HCT116 (cell line): ENCODE measurements at regions not wholly inside any gene's neighbourhood (a gene's known extent, or its start where the extent isn't known, plus 50 kb on each side); places are given as distances from the start of the nearest gene placed in this dataset.

Source experiments
- ATAC-seq: fragments of 200-7000 bp; cut with Tn5 transposase; 2 replicates; pipeline ENCODE4 v1.9.1; 2020; ENCODE audit warnings: mild to moderate bottlenecking, moderate library complexity
- BruUV-seq: library from RNA; stranded (reverse); fragments of 400-500 nt; replicated peaks from 2 replicates; lab custom pipeline; 2021; lab: Mats Ljungman, UMichigan
- CTCF ChIA-PET: fragments of 300-600 bp; sonication (Branson Sonifier 250); formaldehyde crosslinking; loops from one replicate; lab custom pipeline; 2021; ENCODE audit warnings: antibody characterized with exemption; lab: Charles Lee
- POLR2A ChIA-PET: fragments of 300-600, 350-600 bp; sonication (Branson Sonifier 250); formaldehyde crosslinking; loops from one replicate; lab custom pipeline; 2021; ENCODE audit warnings: antibody characterized with exemption; lab: Charles Lee
- RAD21 ChIA-PET, 2 experiments: fragments of 300-600 bp; sonication (Branson Sonifier 250); formaldehyde crosslinking; loops; one replicate each; lab custom pipeline; 2023; ENCODE audit warnings: low total read pairs in 2 of 2; ENCODE audit not compliant: uncharacterized antibody in 2 of 2, unreplicated experiment in 2 of 2, low non-redundant PET in 1 of 2; lab: Charles Lee
- DNase-seq: peaks from one replicate; pipeline ENCODE4 v3.0.0-alpha.2; 2010; ENCODE audit warnings: low read depth, low spot score
- H2AFZ ChIP-seq: fragments of 200-600 bp; shearing (Covaris generic), sonication (generic); 2 replicates; pipeline ENCODE4 v1.6.1; 2017; ENCODE audit warnings: low read depth, mixed run types, mixed read lengths, antibody characterized with exemption, low read length; ENCODE audit not compliant: poor library complexity, severe bottlenecking
- H3K27ac ChIP-seq: 2 replicates; pipeline ENCODE4 v1.5.1; 2012; ENCODE audit warnings: low read depth, low read length
- H3K27me3 ChIP-seq: fragments of 200-600 bp; sonication (generic); 2 replicates; pipeline ENCODE4 v1.6.1; 2016; ENCODE audit warnings: mixed run types, low read length, mixed read lengths; ENCODE audit not compliant: insufficient read depth
- H3K36me3 ChIP-seq, 2 experiments: fragments of 200-500 bp in 1 of 2; fragments of 200-600 bp in 1 of 2; sonication (Bioruptor generic) in 1 of 2; sonication (generic) in 1 of 2; 2 replicates each; pipeline versions ENCODE4 v1.5.1 to v1.6.1; 2014 to 2016; ENCODE audit warnings: low read length in 2 of 2, inconsistent platforms in 1 of 2, mixed read lengths in 1 of 2, mixed run types in 1 of 2; ENCODE audit not compliant: insufficient read depth in 2 of 2, control insufficient read depth in 1 of 2
- H3K4me1 ChIP-seq, 2 experiments: fragments of 200-600 bp in 1 of 2; sonication (generic) in 1 of 2; 2 replicates each; pipeline versions ENCODE4 v1.5.1 to v1.6.1; 2012 to 2017; ENCODE audit warnings: low read length in 2 of 2, inconsistent platforms in 1 of 2, mild to moderate bottlenecking in 1 of 2, mixed read lengths in 1 of 2, mixed run types in 1 of 2, moderate library complexity in 1 of 2; ENCODE audit not compliant: insufficient read depth in 2 of 2, control insufficient read depth in 1 of 2
- H3K4me2 ChIP-seq: fragments of 200-600 bp; sonication (generic); 2 replicates; pipeline ENCODE4 v1.6.1; 2017; ENCODE audit warnings: mixed run types, low read length, mixed read lengths
- H3K4me3 ChIP-seq, 2 experiments: fragments of 200-600 bp in 1 of 2; sonication (generic) in 1 of 2; replicated peaks in 1 of 2; 2 replicates each; pipeline ENCODE4 v1.5.1; 2011 to 2016; ENCODE audit warnings: low read length in 2 of 2, control low read depth in 1 of 2, low read depth in 1 of 2, mild to moderate bottlenecking in 1 of 2, mixed read lengths in 1 of 2, mixed run types in 1 of 2
- H3K79me2 ChIP-seq: fragments of 200-600 bp; sonication (generic); 2 replicates; pipeline ENCODE4 v1.6.1; 2017; ENCODE audit warnings: mild to moderate bottlenecking, mixed run types, low read length, moderate library complexity, mixed read lengths; ENCODE audit not compliant: insufficient read depth
- H3K9ac ChIP-seq: fragments of 200-600 bp; sonication (generic); 2 replicates; pipeline ENCODE4 v1.6.1; 2016; ENCODE audit warnings: low read length, mixed read lengths
- H3K9me2 ChIP-seq: fragments of 200-600 bp; sonication (generic), shearing (Covaris generic); 2 replicates; pipeline ENCODE4 v1.6.1; 2017; ENCODE audit warnings: mixed run types, mild to moderate bottlenecking, moderate library complexity; ENCODE audit not compliant: insufficient read depth
- H3K9me3 ChIP-seq, 2 experiments: fragments of 200-500 bp in 1 of 2; fragments of 200-600 bp in 1 of 2; sonication (Bioruptor generic) in 1 of 2; sonication (generic) in 1 of 2; 2 replicates each; pipeline ENCODE4 v1.6.1; 2014 to 2017; ENCODE audit warnings: low read length in 2 of 2, mixed read lengths in 2 of 2, inconsistent platforms in 1 of 2, low read depth in 1 of 2, mild to moderate bottlenecking in 1 of 2, mixed run types in 1 of 2, moderate library complexity in 1 of 2; ENCODE audit not compliant: control insufficient read depth in 1 of 2, insufficient read depth in 1 of 2
- H4K20me1 ChIP-seq: fragments of 200-600 bp; sonication (generic), shearing (Covaris generic); 2 replicates; pipeline ENCODE4 v1.6.1; 2017; ENCODE audit warnings: mixed run types, mild to moderate bottlenecking, moderate library complexity; ENCODE audit not compliant: insufficient read depth
- CEBPB ChIP-seq: IDR thresholded peaks from 2 replicates; pipeline ENCODE4 v1.6.1; 2012; ENCODE audit warnings: low read depth
- EZH2 ChIP-seq: fragments of 200-600 bp; sonication (generic); IDR thresholded peaks from 2 replicates; pipeline ENCODE4 v1.6.1; 2017; ENCODE audit warnings: antibody characterized with exemption, mixed run types
- MAX ChIP-seq: IDR thresholded peaks from 2 replicates; pipeline ENCODE4 v1.6.1; 2012
- RAD21 ChIP-seq: IDR thresholded peaks from 2 replicates; pipeline ENCODE4 v1.6.1; 2012; ENCODE audit warnings: low read depth, mild to moderate bottlenecking
- SIN3A ChIP-seq: IDR thresholded peaks from 2 replicates; pipeline ENCODE4 v1.6.1; 2012; ENCODE audit warnings: low read depth
- SP1 ChIP-seq: IDR thresholded peaks from 2 replicates; pipeline ENCODE4 v1.6.1; 2012; ENCODE audit warnings: low read depth
- TCF7L2 ChIP-seq: IDR thresholded peaks from 2 replicates; pipeline ENCODE4 v1.7.0; 2011; ENCODE audit warnings: borderline replicate concordance, inconsistent platforms; ENCODE audit not compliant: insufficient read depth, insufficient read length; ENCODE audit errors: extremely low read depth
- YY1 ChIP-seq: IDR thresholded peaks from 2 replicates; pipeline ENCODE4 v1.6.1; 2011; ENCODE audit warnings: low read length, low read depth, moderate library complexity, mild to moderate bottlenecking; ENCODE audit not compliant: insufficient replicate concordance; ENCODE audit errors: extremely low read depth
- intact Hi-C: fragments of 100-400 bp; cut with micrococcal nuclease; formaldehyde crosslinking; loops from 2 replicates; pipeline ENCODE4 v1.10.0; 2022
- TF ChIP-seq, protein P1 (sequence below): IDR thresholded peaks from 2 replicates; pipeline ENCODE4 v1.6.1; 2012
- TF ChIP-seq, protein P2 (sequence below): IDR thresholded peaks from 2 replicates; pipeline ENCODE4 v1.6.1; 2012; ENCODE audit warnings: low read depth
- TF ChIP-seq, protein P3 (sequence below), 3 experiments: fragments of 200-600 bp in 1 of 3; sonication (generic) in 1 of 3; IDR thresholded peaks in 2 of 3; conservative IDR thresholded peaks in 1 of 3; 2 replicates each; pipeline ENCODE4 v1.5.1; 2012 to 2017; ENCODE audit warnings: low read depth in 2 of 3, low read length in 2 of 3, antibody characterized with exemption in 1 of 3, borderline replicate concordance in 1 of 3, control low read depth in 1 of 3, mild to moderate bottlenecking in 1 of 3, mixed read lengths in 1 of 3, mixed run types in 1 of 3, moderate library complexity in 1 of 3; ENCODE audit not compliant: insufficient read depth in 1 of 3

DNA sequence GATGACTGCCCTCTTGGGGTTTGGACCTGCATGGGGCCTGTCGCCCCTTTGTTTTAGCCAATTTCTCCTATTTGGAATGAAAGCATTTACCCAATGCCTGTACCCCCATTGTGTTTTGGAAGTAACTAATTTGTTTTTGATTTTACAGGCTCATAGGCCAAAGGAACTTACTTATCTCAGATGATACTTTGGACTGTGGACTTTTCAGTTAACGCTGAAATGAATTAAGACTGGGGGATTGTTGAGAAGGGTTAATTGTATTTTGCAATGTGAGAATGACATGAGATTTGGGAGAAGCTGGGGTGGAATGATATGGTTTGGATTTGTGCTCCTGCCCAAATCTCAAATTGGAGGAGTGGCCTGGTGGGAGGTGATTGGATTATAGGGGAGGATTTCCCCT is 185.8 kb upstream of the PHYHIPL start:
- Histone ChIP-seq H3K9me2 (no peaks in the 10 kb centered on the region), H3K27ac (no peak overlapping the region), H3K27me3 (no peaks in the 10 kb centered on the region), H3K36me3 (no peaks in the 10 kb centered on the region), H3K4me1 (no peaks in the 10 kb centered on the region), H3K9me3 (no peaks in the 10 kb centered on the region), H4K20me1 (no peaks in the 10 kb centered on the region), H3K4me3 (no peak overlapping the region), H3K79me2 (no peaks in the 10 kb centered on the region), H3K4me2 (no peak overlapping the region), H2AFZ (no peak overlapping the region), H3K9ac (no peak overlapping the region)
- DNase-seq (no peak), ATAC-seq (no peak)
- POLR2A ChIA-PET = no interaction called here
- RAD21 ChIA-PET = no interaction called here
- intact Hi-C loops = no loop called here
- CTCF ChIA-PET = no interaction called here
- BruUV-seq = no TSS peak
- TF ChIP-seq RAD21 (no peak), SIN3A (no peak)

- no peak for DNase-seq
- no peak for ATAC-seq
- no peaks in the 10 kb centered on the region for H3K9me2 ChIP-seq
- H3K27me3 ChIP-seq = no peaks in the 10 kb centered on the region
- no peak overlapping the region for H3K9ac ChIP-seq
- ChIA-PET RAD21 (no interaction called here), CTCF (no interaction called here), POLR2A (no interaction called here)
- no peaks in the 10 kb centered on the region for H3K36me3 ChIP-seq
- no peak overlapping the region for H3K4me3 ChIP-seq
- H3K9me3 ChIP-seq = no peaks in the 10 kb centered on the region
- no peaks in the 10 kb centered on the region for H4K20me1 ChIP-seq
- TF ChIP-seq, protein P1, sequence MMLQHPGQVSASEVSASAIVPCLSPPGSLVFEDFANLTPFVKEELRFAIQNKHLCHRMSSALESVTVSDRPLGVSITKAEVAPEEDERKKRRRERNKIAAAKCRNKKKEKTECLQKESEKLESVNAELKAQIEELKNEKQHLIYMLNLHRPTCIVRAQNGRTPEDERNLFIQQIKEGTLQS = no peak
- TF ChIP-seq CEBPB = no peak
- no peak for TF ChIP-seq TCF7L2
- no peak for TF ChIP-seq EZH2
- TF ChIP-seq, protein P2, sequence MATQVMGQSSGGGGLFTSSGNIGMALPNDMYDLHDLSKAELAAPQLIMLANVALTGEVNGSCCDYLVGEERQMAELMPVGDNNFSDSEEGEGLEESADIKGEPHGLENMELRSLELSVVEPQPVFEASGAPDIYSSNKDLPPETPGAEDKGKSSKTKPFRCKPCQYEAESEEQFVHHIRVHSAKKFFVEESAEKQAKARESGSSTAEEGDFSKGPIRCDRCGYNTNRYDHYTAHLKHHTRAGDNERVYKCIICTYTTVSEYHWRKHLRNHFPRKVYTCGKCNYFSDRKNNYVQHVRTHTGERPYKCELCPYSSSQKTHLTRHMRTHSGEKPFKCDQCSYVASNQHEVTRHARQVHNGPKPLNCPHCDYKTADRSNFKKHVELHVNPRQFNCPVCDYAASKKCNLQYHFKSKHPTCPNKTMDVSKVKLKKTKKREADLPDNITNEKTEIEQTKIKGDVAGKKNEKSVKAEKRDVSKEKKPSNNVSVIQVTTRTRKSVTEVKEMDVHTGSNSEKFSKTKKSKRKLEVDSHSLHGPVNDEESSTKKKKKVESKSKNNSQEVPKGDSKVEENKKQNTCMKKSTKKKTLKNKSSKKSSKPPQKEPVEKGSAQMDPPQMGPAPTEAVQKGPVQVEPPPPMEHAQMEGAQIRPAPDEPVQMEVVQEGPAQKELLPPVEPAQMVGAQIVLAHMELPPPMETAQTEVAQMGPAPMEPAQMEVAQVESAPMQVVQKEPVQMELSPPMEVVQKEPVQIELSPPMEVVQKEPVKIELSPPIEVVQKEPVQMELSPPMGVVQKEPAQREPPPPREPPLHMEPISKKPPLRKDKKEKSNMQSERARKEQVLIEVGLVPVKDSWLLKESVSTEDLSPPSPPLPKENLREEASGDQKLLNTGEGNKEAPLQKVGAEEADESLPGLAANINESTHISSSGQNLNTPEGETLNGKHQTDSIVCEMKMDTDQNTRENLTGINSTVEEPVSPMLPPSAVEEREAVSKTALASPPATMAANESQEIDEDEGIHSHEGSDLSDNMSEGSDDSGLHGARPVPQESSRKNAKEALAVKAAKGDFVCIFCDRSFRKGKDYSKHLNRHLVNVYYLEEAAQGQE = no peak
- TF ChIP-seq SIN3A = no peak
- no peak for TF ChIP-seq YY1
- no peak for TF ChIP-seq SP1
- TF ChIP-seq MAX = no peak
- TF ChIP-seq, protein P3, sequence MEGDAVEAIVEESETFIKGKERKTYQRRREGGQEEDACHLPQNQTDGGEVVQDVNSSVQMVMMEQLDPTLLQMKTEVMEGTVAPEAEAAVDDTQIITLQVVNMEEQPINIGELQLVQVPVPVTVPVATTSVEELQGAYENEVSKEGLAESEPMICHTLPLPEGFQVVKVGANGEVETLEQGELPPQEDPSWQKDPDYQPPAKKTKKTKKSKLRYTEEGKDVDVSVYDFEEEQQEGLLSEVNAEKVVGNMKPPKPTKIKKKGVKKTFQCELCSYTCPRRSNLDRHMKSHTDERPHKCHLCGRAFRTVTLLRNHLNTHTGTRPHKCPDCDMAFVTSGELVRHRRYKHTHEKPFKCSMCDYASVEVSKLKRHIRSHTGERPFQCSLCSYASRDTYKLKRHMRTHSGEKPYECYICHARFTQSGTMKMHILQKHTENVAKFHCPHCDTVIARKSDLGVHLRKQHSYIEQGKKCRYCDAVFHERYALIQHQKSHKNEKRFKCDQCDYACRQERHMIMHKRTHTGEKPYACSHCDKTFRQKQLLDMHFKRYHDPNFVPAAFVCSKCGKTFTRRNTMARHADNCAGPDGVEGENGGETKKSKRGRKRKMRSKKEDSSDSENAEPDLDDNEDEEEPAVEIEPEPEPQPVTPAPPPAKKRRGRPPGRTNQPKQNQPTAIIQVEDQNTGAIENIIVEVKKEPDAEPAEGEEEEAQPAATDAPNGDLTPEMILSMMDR (IDR thresholded peaks at IDR 0.05 in 2 of 3, conservative IDR thresholded peaks at IDR 0.05 in 1 of 3; ENCODE audit: borderline replicate concordance in 1 of 3, insufficient read depth in 1 of 3, low read depth in 2 of 3, low read length in 2 of 3) = no peak
- H3K79me2 ChIP-seq = no peaks in the 10 kb centered on the region
- H3K4me1 ChIP-seq = no peaks in the 10 kb centered on the region
- no peak overlapping the region for H2AFZ ChIP-seq
- intact Hi-C loops = no loop called here
- no peak overlapping the region for H3K27ac ChIP-seq
- no TSS peak for BruUV-seq
- no peak overlapping the region for H3K4me2 ChIP-seq
Observed at GRCh38 chr10:58991856-58992255, 184.6 kb upstream of the PHYHIPL start.
